H9 (cell line): ENCODE measurements at regions not wholly inside any gene's neighbourhood (a gene's known extent, or its start where the extent isn't known, plus 50 kb on each side); places are given as distances from the start of the nearest gene placed in this dataset.

Experiments used
- DNase-seq: peaks from one replicate; pipeline ENCODE4 v3.0.0-alpha.2; 2017
- H2AFZ ChIP-seq: one replicate; pipeline ENCODE4 v1.6.1; 2013; ENCODE audit warnings: mild to moderate bottlenecking, low read length, control low read depth, moderate library complexity
- H2AK5ac ChIP-seq: 2 replicates; pipeline ENCODE4 v1.6.1; 2013; ENCODE audit warnings: low read length, control low read depth, mixed read lengths; ENCODE audit not compliant: insufficient read length
- H2BK120ac ChIP-seq: one replicate; pipeline ENCODE4 v1.6.1; 2013; ENCODE audit warnings: low read depth, mild to moderate bottlenecking, low read length, control low read depth, inconsistent platforms; ENCODE audit not compliant: poor library complexity, severe bottlenecking
- H2BK12ac ChIP-seq: 2 replicates; pipeline ENCODE4 v1.6.1; 2013; ENCODE audit warnings: low read length, control low read depth, mixed read lengths, low read depth; ENCODE audit not compliant: insufficient read length
- H2BK15ac ChIP-seq: 2 replicates; pipeline ENCODE4 v1.6.1; 2013; ENCODE audit warnings: low read depth, low read length, control low read depth
- H2BK20ac ChIP-seq: one replicate; pipeline ENCODE4 v1.6.1; 2013; ENCODE audit warnings: low read depth, mild to moderate bottlenecking, low read length, control low read depth, inconsistent platforms; ENCODE audit not compliant: poor library complexity, severe bottlenecking
- H2BK5ac ChIP-seq: 2 replicates; pipeline ENCODE4 v1.6.1; 2013; ENCODE audit warnings: low read length, control low read depth, mixed read lengths; ENCODE audit not compliant: insufficient read length
- H3K14ac ChIP-seq: 2 replicates; pipeline ENCODE4 v1.6.1; 2013; ENCODE audit warnings: low read length, control low read depth; ENCODE audit not compliant: insufficient read depth
- H3K18ac ChIP-seq: 2 replicates; pipeline ENCODE4 v1.6.1; 2013; ENCODE audit warnings: low read depth, mild to moderate bottlenecking, mixed read lengths, low read length, control low read depth; ENCODE audit not compliant: insufficient read length
- H3K23ac ChIP-seq: 2 replicates; pipeline ENCODE4 v1.6.1; 2013; ENCODE audit warnings: low read length, control low read depth, mixed read lengths, low read depth; ENCODE audit not compliant: insufficient read length
- H3K23me2 ChIP-seq: 2 replicates; pipeline ENCODE4 v1.6.1; 2013; ENCODE audit warnings: low read depth, mild to moderate bottlenecking, mixed read lengths, low read length, control low read depth; ENCODE audit not compliant: insufficient read length, poor library complexity, severe bottlenecking
- H3K27ac ChIP-seq: 2 replicates; pipeline ENCODE4 v1.5.1; 2013; ENCODE audit warnings: low read length, control low read depth, mixed read lengths, low read depth; ENCODE audit not compliant: insufficient read length
- H3K27me3 ChIP-seq: 2 replicates; pipeline ENCODE4 v1.6.1; 2013; ENCODE audit warnings: low read length, control low read depth, inconsistent platforms; ENCODE audit not compliant: insufficient read depth
- H3K4ac ChIP-seq: 2 replicates; pipeline ENCODE4 v1.6.1; 2013; ENCODE audit warnings: low read depth, mild to moderate bottlenecking, control low read depth, inconsistent platforms, low read length, moderate library complexity
- H3K4me1 ChIP-seq: 2 replicates; pipeline ENCODE4 v1.6.1; 2013; ENCODE audit warnings: low read length, control low read depth, inconsistent platforms; ENCODE audit not compliant: insufficient read depth
- H3K4me2 ChIP-seq: 2 replicates; pipeline ENCODE4 v1.6.1; 2013; ENCODE audit warnings: low read length, control low read depth, mixed read lengths; ENCODE audit not compliant: insufficient read length, insufficient read depth
- H3K56ac ChIP-seq: 2 replicates; pipeline ENCODE4 v1.6.1; 2013; ENCODE audit warnings: low read depth, mild to moderate bottlenecking, mixed read lengths, low read length, control low read depth; ENCODE audit not compliant: insufficient read length
- H3K79me1 ChIP-seq: 2 replicates; pipeline ENCODE4 v1.6.1; 2013; ENCODE audit warnings: low read depth, mild to moderate bottlenecking, moderate library complexity, low read length, control low read depth, inconsistent platforms; ENCODE audit not compliant: insufficient read depth, poor library complexity, severe bottlenecking
- H3K79me2 ChIP-seq: 2 replicates; pipeline ENCODE4 v1.6.1; 2013; ENCODE audit warnings: low read length, control low read depth, inconsistent platforms; ENCODE audit not compliant: insufficient read depth
- H3K9ac ChIP-seq: 2 replicates; pipeline ENCODE4 v1.6.1; 2013; ENCODE audit warnings: low read length, control low read depth, mixed read lengths; ENCODE audit not compliant: insufficient read length; ENCODE audit errors: extremely low read depth
- H3K9me3 ChIP-seq: one replicate; pipeline ENCODE4 v1.6.1; 2013; ENCODE audit warnings: low read depth, low read length, inconsistent platforms; ENCODE audit not compliant: control insufficient read depth
- H3T11ph ChIP-seq: one replicate; pipeline ENCODE4 v1.6.1; 2013; ENCODE audit warnings: mild to moderate bottlenecking, low read length, control low read depth, inconsistent platforms
- H4K20me1 ChIP-seq: one replicate; pipeline ENCODE4 v1.6.1; 2013; ENCODE audit not compliant: control insufficient read depth, insufficient read length, insufficient read depth
- H4K5ac ChIP-seq: 2 replicates; pipeline ENCODE4 v1.6.1; 2013; ENCODE audit warnings: low read depth, mild to moderate bottlenecking, mixed read lengths, low read length, control low read depth; ENCODE audit not compliant: insufficient read length
- H4K8ac ChIP-seq: replicated peaks from 2 replicates; pipeline ENCODE4 v1.6.1; 2013; ENCODE audit warnings: low read length, control low read depth, mixed read lengths, low read depth; ENCODE audit not compliant: insufficient read length
- H4K91ac ChIP-seq: 2 replicates; pipeline ENCODE4 v1.6.1; 2013; ENCODE audit warnings: low read depth, mild to moderate bottlenecking, moderate library complexity, mixed read lengths, low read length, control low read depth; ENCODE audit not compliant: insufficient read length
- H3K27ac Mint-ChIP-seq, 3 experiments: 2 replicates in 2 of 3; 3 replicates in 1 of 3; pipeline ENCODE4 v1.8.0; 2020 to 2021; ENCODE audit warnings: mixed read lengths in 3 of 3, mild to moderate bottlenecking in 1 of 3, moderate library complexity in 1 of 3
- H3K27me3 Mint-ChIP-seq: 2 replicates; pipeline ENCODE4 v1.8.0; 2021; ENCODE audit warnings: low read depth, mild to moderate bottlenecking, moderate library complexity, mixed read lengths
- H3K36me3 Mint-ChIP-seq, 3 experiments: 2 replicates in 2 of 3; 3 replicates in 1 of 3; pipeline ENCODE4 v1.8.0; 2020 to 2021; ENCODE audit warnings: low read depth in 3 of 3, mixed read lengths in 3 of 3; ENCODE audit not compliant: insufficient read depth in 1 of 3
- H3K4me1 Mint-ChIP-seq, 2 experiments: 2 replicates each; pipeline ENCODE4 v1.8.0; 2020; ENCODE audit warnings: mixed read lengths in 2 of 2
- H3K4me3 Mint-ChIP-seq, 2 experiments: 2 replicates in 1 of 2; 3 replicates in 1 of 2; pipeline ENCODE4 v1.8.0; 2020 to 2021; ENCODE audit warnings: mild to moderate bottlenecking in 2 of 2, mixed read lengths in 2 of 2, moderate library complexity in 1 of 2
- H3K9me3 Mint-ChIP-seq, 2 experiments: 2 replicates in 1 of 2; 3 replicates in 1 of 2; pipeline ENCODE4 v1.8.0; 2020; ENCODE audit warnings: mild to moderate bottlenecking in 2 of 2, mixed read lengths in 2 of 2, moderate library complexity in 1 of 2
- WGBS: extraction: QIAGEN DNeasy Blood & Tissue Kit; methylation state at CpG from one replicate; pipeline ENCODE4 v1.1.7; 2013; ENCODE audit warnings: missing lambda C conversion rate, low lambda C conversion rate, mixed read lengths; ENCODE audit not compliant: insufficient read length; ENCODE audit errors: extremely low coverage; 5-methylcytosine and 5-hydroxymethylcytosine counted together
- TF ChIP-seq, protein P1 (sequence below): fragments of 200-600 bp; sonication (generic); conservative IDR thresholded peaks from 3 replicates; pipeline ENCODE4 v1.8.0; 2021; ENCODE audit warnings: antibody characterized with exemption, mild to moderate bottlenecking

DNA sequence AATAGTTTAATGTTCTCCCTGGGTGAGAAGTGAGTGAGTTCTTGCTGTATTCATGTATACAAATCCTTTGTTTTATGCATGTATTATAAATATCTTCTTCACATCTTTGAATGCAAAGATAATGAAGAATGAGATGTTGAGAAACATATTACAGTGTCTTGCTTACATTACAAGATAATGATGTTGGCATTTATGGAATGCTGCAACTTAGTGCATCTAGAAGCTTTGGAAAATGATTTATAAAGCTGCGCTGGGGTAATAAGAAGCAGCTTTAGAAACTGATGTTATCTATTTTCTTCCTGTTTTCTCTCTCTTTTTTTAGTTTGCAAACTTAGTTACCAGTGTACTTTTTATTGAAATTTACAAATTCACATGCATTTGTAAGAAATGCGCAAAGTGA is 673.4 kb downstream of the KCTD16 start:
- Histone ChIP-seq H3K56ac (no peak overlapping the region), H2BK120ac (no peak overlapping the region), H2BK5ac (no peak overlapping the region), H4K8ac (no peak overlapping the region), H3K9ac (no peak overlapping the region), H4K91ac (no peak overlapping the region), H3K18ac (no peak overlapping the region), H3K23ac (no peak overlapping the region), H3K4me2 (no peak overlapping the region), H3K79me1 (no peaks in the 10 kb centered on the region), H3K27me3 (no peaks in the 10 kb centered on the region), H3K9me3 (no peaks in the 10 kb centered on the region), H2AK5ac (no peak overlapping the region), H4K20me1 (no peaks in the 10 kb centered on the region), H4K5ac (no peak overlapping the region), H2BK20ac (no peak overlapping the region), H3K23me2 (no peaks in the 10 kb centered on the region), H3K14ac (no peak overlapping the region), H3K4me1 (no peaks in the 10 kb centered on the region; the same call in 1 of the 2 replicates), H3K4ac (no peak overlapping the region), H3T11ph (no peak overlapping the region), H2AFZ (no peak overlapping the region), H2BK12ac (no peak overlapping the region), H2BK15ac (no peak overlapping the region), H3K79me2 (no peaks in the 10 kb centered on the region), H3K27ac (no peak overlapping the region)
- DNase-seq, result no peak
- WGBS, result no CpG with 5 or more reads among the region's 2 CpGs
- peaks cover 0 to 3% (median 1%) of the 10 kb centered on the region in 3 experiments; a peak in 4 of 7 replicates for H3K36me3 Mint-ChIP-seq
- no peaks in the 10 kb centered on the region; the same call in 1 of the 2 replicates for H3K27me3 Mint-ChIP-seq
- H3K9me3 Mint-ChIP-seq, result peaks cover 0 to 5% of the 10 kb centered on the region in 2 experiments; a peak in 3 of 5 replicates
- H3K4me1 Mint-ChIP-seq, result peaks cover 7% of the 10 kb centered on the region in 2 experiments
- H3K27ac Mint-ChIP-seq, result no peak overlapping the region
- TF ChIP-seq, protein P1, sequence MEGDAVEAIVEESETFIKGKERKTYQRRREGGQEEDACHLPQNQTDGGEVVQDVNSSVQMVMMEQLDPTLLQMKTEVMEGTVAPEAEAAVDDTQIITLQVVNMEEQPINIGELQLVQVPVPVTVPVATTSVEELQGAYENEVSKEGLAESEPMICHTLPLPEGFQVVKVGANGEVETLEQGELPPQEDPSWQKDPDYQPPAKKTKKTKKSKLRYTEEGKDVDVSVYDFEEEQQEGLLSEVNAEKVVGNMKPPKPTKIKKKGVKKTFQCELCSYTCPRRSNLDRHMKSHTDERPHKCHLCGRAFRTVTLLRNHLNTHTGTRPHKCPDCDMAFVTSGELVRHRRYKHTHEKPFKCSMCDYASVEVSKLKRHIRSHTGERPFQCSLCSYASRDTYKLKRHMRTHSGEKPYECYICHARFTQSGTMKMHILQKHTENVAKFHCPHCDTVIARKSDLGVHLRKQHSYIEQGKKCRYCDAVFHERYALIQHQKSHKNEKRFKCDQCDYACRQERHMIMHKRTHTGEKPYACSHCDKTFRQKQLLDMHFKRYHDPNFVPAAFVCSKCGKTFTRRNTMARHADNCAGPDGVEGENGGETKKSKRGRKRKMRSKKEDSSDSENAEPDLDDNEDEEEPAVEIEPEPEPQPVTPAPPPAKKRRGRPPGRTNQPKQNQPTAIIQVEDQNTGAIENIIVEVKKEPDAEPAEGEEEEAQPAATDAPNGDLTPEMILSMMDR, result no peak
- no peak overlapping the region for H3K4me3 Mint-ChIP-seq
